Sigmoid colon (tissue), 4 donors: ENCODE measurements at regions not wholly inside any gene's neighbourhood (a gene's known extent, or its start where the extent isn't known, plus 50 kb on each side); places are given as distances from the start of the nearest gene placed in this dataset.

Experiments
- CTCF ChIP-seq, 4 experiments: fragments of 450-650 bp in 3 of 4; fragments of 200-600 bp in 1 of 4; IDR thresholded peaks; one replicate each; pipeline ENCODE4 v1.5.1; 2016 to 2019; ENCODE audit warnings: antibody characterized with exemption in 4 of 4, mild to moderate bottlenecking in 3 of 4, moderate library complexity in 2 of 4
- POLR2AphosphoS5 ChIP-seq, 4 donors: sonication (generic); formaldehyde crosslinking; IDR thresholded peaks; one replicate each; pipeline ENCODE4 v1.6.1; 2017; ENCODE audit warnings: antibody characterized with exemption in 4 of 4

- TF ChIP-seq CTCF (IDR thresholded peaks at IDR 0.05) (no peak), POLR2AphosphoS5 (IDR thresholded peaks at IDR 0.05) (no peak)
Observed at GRCh38 chr14:30389134-30389876, 169.7 kb upstream of the G2E3 start.
